ENCODE measurements at regions not wholly inside any gene's neighbourhood (a gene's known extent, or its start where the extent isn't known, plus 50 kb on each side); places are given as distances from the start of the nearest gene placed in this dataset.

DNA sequence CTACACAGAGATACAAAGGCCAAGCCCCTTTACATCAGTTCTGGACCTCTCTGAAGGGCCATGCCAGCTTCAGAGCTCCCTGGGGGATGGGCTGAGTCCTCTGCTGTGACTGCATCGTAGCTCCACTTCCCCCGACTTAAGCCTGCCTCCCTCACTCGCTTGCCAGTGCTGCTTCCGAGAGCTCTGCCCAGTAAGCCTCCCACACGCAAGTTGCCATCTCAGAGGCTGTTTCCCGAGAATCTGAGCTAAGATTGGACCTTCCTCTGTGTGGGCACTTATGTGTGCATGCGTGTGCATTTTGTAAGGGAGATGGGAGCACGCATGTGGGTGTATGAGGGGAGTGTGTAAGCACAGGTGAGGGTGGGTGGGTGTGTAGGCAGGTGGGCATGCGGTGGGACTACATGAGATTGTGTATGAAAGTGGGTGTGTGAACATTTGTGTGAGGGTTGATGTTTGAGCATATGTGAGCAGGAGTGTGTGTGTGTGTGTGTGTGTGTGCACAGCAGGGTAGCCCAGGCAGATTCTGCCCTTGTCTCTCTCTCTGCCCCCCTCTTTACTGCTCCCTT, 163.0 kb upstream of the SYT13 start:
- no peak for ATAC-seq
- TF ChIP-seq ZFP3 (CRISPR knock-in tag; IDR thresholded peaks at IDR 0.05), result no peak
- no peak for TF ChIP-seq CSDC2 (CRISPR knock-in tag; IDR thresholded peaks at IDR 0.05)
- TF ChIP-seq TCF4 (CRISPR knock-in tag; IDR thresholded peaks at IDR 0.05; ENCODE audit: borderline replicate concordance), result no peak

GRCh38 chr11:45448561-45448960, 162.4 kb upstream of the SYT13 start:
- TF ChIP-seq BACH2 (CRISPR knock-in tag; IDR thresholded peaks at IDR 0.05; ENCODE audit: borderline replicate concordance) (no peak), ARNTL (CRISPR knock-in tag; IDR thresholded peaks at IDR 0.05; ENCODE audit: borderline replicate concordance, low read depth) (no peak), TCF4 (CRISPR knock-in tag; IDR thresholded peaks at IDR 0.05; ENCODE audit: borderline replicate concordance) (no peak)
- no peak for ATAC-seq

DNA sequence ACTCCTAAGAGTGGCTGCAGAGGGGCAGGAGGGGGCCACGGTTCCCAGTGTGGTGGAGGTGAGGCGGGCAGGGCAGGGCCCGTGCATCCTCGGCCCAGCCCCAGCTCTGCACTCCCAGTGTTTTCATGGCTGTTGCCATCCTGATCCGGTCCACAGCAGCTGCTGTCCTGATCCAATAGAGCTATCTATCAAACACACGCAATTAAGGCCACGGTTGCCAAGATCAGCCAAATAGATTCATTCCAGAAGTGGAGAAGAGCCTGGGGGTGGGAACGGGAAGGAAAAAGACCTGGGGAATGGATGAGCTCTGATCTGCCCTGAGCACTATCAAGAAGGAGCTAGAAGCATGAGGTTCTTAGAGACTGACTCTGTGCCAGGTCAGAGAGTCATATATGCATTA, 160.9 kb upstream of the SYT13 start:
- TF ChIP-seq SNAI2 (CRISPR knock-in tag; IDR thresholded peaks at IDR 0.05), result no peak
- no peak for TF ChIP-seq ZFP3 (CRISPR knock-in tag; IDR thresholded peaks at IDR 0.05)
- no peak for TF ChIP-seq ZNF8 (CRISPR knock-in tag; IDR thresholded peaks at IDR 0.05)
- TF ChIP-seq ARNTL (CRISPR knock-in tag; IDR thresholded peaks at IDR 0.05; ENCODE audit: borderline replicate concordance, low read depth), result no peak
- no peak for TF ChIP-seq ZNF565 (CRISPR knock-in tag; conservative IDR thresholded peaks at IDR 0.05; ENCODE audit: low read depth)
- no peak for TF ChIP-seq GLIS3 (CRISPR knock-in tag; IDR thresholded peaks at IDR 0.05)
- no peak for TF ChIP-seq RARB (CRISPR knock-in tag; IDR thresholded peaks at IDR 0.05)
- no peak for TF ChIP-seq ISL1 (CRISPR knock-in tag; IDR thresholded peaks at IDR 0.05)
- no peak for TF ChIP-seq PPARA (CRISPR knock-in tag; IDR thresholded peaks at IDR 0.05; ENCODE audit: borderline replicate concordance)
- TF ChIP-seq ZFP30 (CRISPR knock-in tag; IDR thresholded peaks at IDR 0.05), result no peak
- no peak for TF ChIP-seq POU6F1 (CRISPR knock-in tag; IDR thresholded peaks at IDR 0.05; ENCODE audit: borderline replicate concordance, low read depth)
- no peak for TF ChIP-seq ZC3H10 (CRISPR knock-in tag; IDR thresholded peaks at IDR 0.05)
- no peak for TF ChIP-seq TCF4 (CRISPR knock-in tag; IDR thresholded peaks at IDR 0.05; ENCODE audit: borderline replicate concordance)
- no peak for TF ChIP-seq CSRNP3 (CRISPR knock-in tag; IDR thresholded peaks at IDR 0.05)
- no peak for ATAC-seq

GRCh38 chr11:45446434-45446833, 160.3 kb upstream of the SYT13 start:
- TF ChIP-seq RARB (CRISPR knock-in tag; IDR thresholded peaks at IDR 0.05) (no peak), CSRNP3 (CRISPR knock-in tag; IDR thresholded peaks at IDR 0.05) (no peak), CREB5 (CRISPR knock-in tag; IDR thresholded peaks at IDR 0.05; ENCODE audit: low read depth) (no peak), OSR1 (CRISPR knock-in tag; IDR thresholded peaks at IDR 0.05) (no peak), ZC3H10 (CRISPR knock-in tag; IDR thresholded peaks at IDR 0.05) (no peak), ESRRG (CRISPR knock-in tag; IDR thresholded peaks at IDR 0.05) (no peak), BACH2 (CRISPR knock-in tag; IDR thresholded peaks at IDR 0.05; ENCODE audit: borderline replicate concordance) (no peak), ZFP3 (CRISPR knock-in tag; IDR thresholded peaks at IDR 0.05) (no peak), POU6F1 (CRISPR knock-in tag; IDR thresholded peaks at IDR 0.05; ENCODE audit: borderline replicate concordance, low read depth) (no peak), TCF4 (CRISPR knock-in tag; IDR thresholded peaks at IDR 0.05; ENCODE audit: borderline replicate concordance) (no peak), TOX (CRISPR knock-in tag; IDR thresholded peaks at IDR 0.05; ENCODE audit: borderline replicate concordance) (no peak), GLIS3 (CRISPR knock-in tag; IDR thresholded peaks at IDR 0.05) (no peak), ARNTL (CRISPR knock-in tag; IDR thresholded peaks at IDR 0.05; ENCODE audit: borderline replicate concordance, low read depth) (no peak), CSDC2 (CRISPR knock-in tag; IDR thresholded peaks at IDR 0.05) (no peak), ZNF8 (CRISPR knock-in tag; IDR thresholded peaks at IDR 0.05) (no peak)
- TF ChIP-seq, protein P1, sequence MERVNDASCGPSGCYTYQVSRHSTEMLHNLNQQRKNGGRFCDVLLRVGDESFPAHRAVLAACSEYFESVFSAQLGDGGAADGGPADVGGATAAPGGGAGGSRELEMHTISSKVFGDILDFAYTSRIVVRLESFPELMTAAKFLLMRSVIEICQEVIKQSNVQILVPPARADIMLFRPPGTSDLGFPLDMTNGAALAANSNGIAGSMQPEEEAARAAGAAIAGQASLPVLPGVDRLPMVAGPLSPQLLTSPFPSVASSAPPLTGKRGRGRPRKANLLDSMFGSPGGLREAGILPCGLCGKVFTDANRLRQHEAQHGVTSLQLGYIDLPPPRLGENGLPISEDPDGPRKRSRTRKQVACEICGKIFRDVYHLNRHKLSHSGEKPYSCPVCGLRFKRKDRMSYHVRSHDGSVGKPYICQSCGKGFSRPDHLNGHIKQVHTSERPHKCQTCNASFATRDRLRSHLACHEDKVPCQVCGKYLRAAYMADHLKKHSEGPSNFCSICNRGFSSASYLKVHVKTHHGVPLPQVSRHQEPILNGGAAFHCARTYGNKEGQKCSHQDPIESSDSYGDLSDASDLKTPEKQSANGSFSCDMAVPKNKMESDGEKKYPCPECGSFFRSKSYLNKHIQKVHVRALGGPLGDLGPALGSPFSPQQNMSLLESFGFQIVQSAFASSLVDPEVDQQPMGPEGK (CRISPR knock-in tag; IDR thresholded peaks at IDR 0.05; ENCODE audit: borderline replicate concordance), result no peak
- ATAC-seq, result no peak
